HepG2 (cell line): ENCODE measurements at regions not wholly inside any gene's neighbourhood (a gene's known extent, or its start where the extent isn't known, plus 50 kb on each side); places are given as distances from the start of the nearest gene placed in this dataset.

Experiments used
- ATAC-seq: fragments of 200-7000 bp; cut with Tn5 transposase; 3 replicates; pipeline ENCODE4 v1.9.1; 2020; ENCODE audit warnings: mild to moderate bottlenecking, moderate library complexity
- BruUV-seq: library from RNA; stranded (reverse); fragments of 400-500 nt; replicated peaks from 2 replicates; lab custom pipeline; 2021; lab: Mats Ljungman, UMichigan
- CTCF ChIA-PET: fragments of 300-600 bp; formaldehyde crosslinking; extraction: SDS; loops from one replicate; lab custom pipeline; 2021; ENCODE audit warnings: low total read pairs, inconsistent platforms, low intra/inter-chr PET ratio; lab: Yijun Ruan, JAX
- POLR2A ChIA-PET: fragments of 350-600 bp; sonication (Branson Sonifier 250); formaldehyde crosslinking; loops from one replicate; lab custom pipeline; 2020; ENCODE audit warnings: antibody characterized with exemption, inconsistent platforms; lab: Yijun Ruan, JAX
- DNase-seq: peaks from one replicate; pipeline ENCODE4 v3.0.0-alpha.2; 2015; ENCODE audit warnings: low spot score
- FAIRE-seq: peaks from 3 replicates; lab custom pipeline; 2011; peaks lifted over from hg19 to GRCh38; lab: Jason Lieb, UNC
- H2AFZ ChIP-seq: one replicate; pipeline ENCODE4 v1.6.1; 2011; ENCODE audit warnings: low read length, inconsistent platforms
- H3K27ac ChIP-seq: fragments of 300-600 bp; 3 replicates; pipeline ENCODE4 v1.8.0; 2011; ENCODE audit warnings: mixed run types, mild to moderate bottlenecking, mixed read lengths, low read length, inconsistent platforms; ENCODE audit not compliant: insufficient read depth; ENCODE audit errors: extremely low read length
- H3K27me3 ChIP-seq, 2 experiments: fragments of 200-600 bp in 1 of 2; 2 replicates in 1 of 2; 3 replicates in 1 of 2; pipeline versions ENCODE4 v1.6.0 to v1.8.0; 2011; ENCODE audit warnings: low read length in 2 of 2, mild to moderate bottlenecking in 2 of 2, moderate library complexity in 2 of 2, inconsistent platforms in 1 of 2; ENCODE audit not compliant: insufficient read depth in 2 of 2, control insufficient read depth in 1 of 2
- H3K36me3 ChIP-seq, 2 experiments: fragments of 200-600 bp in 1 of 2; replicated peaks in 1 of 2; 2 replicates in 1 of 2; 3 replicates in 1 of 2; pipeline versions ENCODE4 v1.5.1 to v1.8.0; 2011; ENCODE audit warnings: low read length in 2 of 2, inconsistent platforms in 1 of 2; ENCODE audit not compliant: insufficient read depth in 2 of 2, control insufficient read depth in 1 of 2
- H3K4me1 ChIP-seq: 2 replicates; pipeline ENCODE4 v1.5.1; 2012; ENCODE audit warnings: low read length, inconsistent platforms; ENCODE audit not compliant: insufficient read depth
- H3K4me2 ChIP-seq: 2 replicates; pipeline ENCODE4 v1.6.0; 2011; ENCODE audit warnings: low read depth, low read length, inconsistent platforms
- H3K4me3 ChIP-seq, 3 experiments: fragments of 200-600 bp in 1 of 3; sonication (generic), shearing (Covaris generic) in 1 of 3; replicated peaks in 1 of 3; 2 replicates each; pipeline ENCODE4 v1.5.1; 2011 to 2016; ENCODE audit warnings: low read length in 3 of 3, inconsistent platforms in 2 of 3, low read depth in 2 of 3, mild to moderate bottlenecking in 2 of 3, control low read depth in 1 of 3, mixed read lengths in 1 of 3; ENCODE audit not compliant: insufficient read depth in 1 of 3
- H3K79me2 ChIP-seq: one replicate; pipeline ENCODE4 v1.6.1; 2011; ENCODE audit warnings: low read length, inconsistent platforms; ENCODE audit not compliant: insufficient read depth
- H3K9ac ChIP-seq: 2 replicates; pipeline ENCODE4 v1.6.0; 2011; ENCODE audit warnings: mild to moderate bottlenecking, low read depth, low read length, inconsistent platforms; ENCODE audit not compliant: insufficient read depth
- H3K9me3 ChIP-seq: 2 replicates; pipeline ENCODE4 v1.5.1; 2012; ENCODE audit warnings: mild to moderate bottlenecking, low read length
- H4K20me1 ChIP-seq: 2 replicates; pipeline ENCODE4 v1.6.0; 2011; ENCODE audit warnings: inconsistent platforms, mild to moderate bottlenecking, low read length, moderate library complexity; ENCODE audit not compliant: insufficient read depth
- CBFB ChIP-seq: sonication (generic); formaldehyde crosslinking; IDR thresholded peaks from 2 replicates; pipeline ENCODE4 v1.4.0; 2020; ENCODE audit warnings: missing genetic modification reagents
- IKZF4 ChIP-seq: sonication (generic); formaldehyde crosslinking; IDR thresholded peaks from 2 replicates; pipeline ENCODE4 v1.5.1; 2020; ENCODE audit warnings: borderline replicate concordance, mild to moderate bottlenecking, low read depth, missing genetic modification reagents; ENCODE audit errors: not compliant biosample characterization
- NFYB ChIP-seq: sonication (generic); formaldehyde crosslinking; IDR thresholded peaks from 2 replicates; pipeline ENCODE4 v1.4.0; 2020; ENCODE audit warnings: missing genetic modification reagents
- PCBP2 ChIP-seq: fragments of 200-400 bp; formaldehyde crosslinking; optimal IDR thresholded peaks from 2 replicates; pipeline ENCODE3; 2018; ENCODE audit warnings: low read length, low read depth; ENCODE audit not compliant: poor library complexity, severe bottlenecking
- RAD51 ChIP-seq: fragments of 450-650 bp; IDR thresholded peaks from 2 replicates; pipeline ENCODE4 v1.6.1; 2016; ENCODE audit warnings: borderline replicate concordance
- RBFOX2 ChIP-seq: fragments of 200-400 bp; formaldehyde crosslinking; IDR thresholded peaks from 2 replicates; pipeline ENCODE4 v1.6.1; 2017; ENCODE audit warnings: low read depth, mild to moderate bottlenecking, low read length
- SRSF4 ChIP-seq: fragments of 200-400 bp; formaldehyde crosslinking; IDR thresholded peaks from one replicate; pipeline ENCODE4 v1.6.1; 2018; ENCODE audit warnings: mild to moderate bottlenecking, low read depth, low read length, moderate library complexity; ENCODE audit not compliant: poor library complexity, severe bottlenecking
- ZNF546 ChIP-seq: sonication (generic); formaldehyde crosslinking; conservative IDR thresholded peaks from 2 replicates; pipeline ENCODE4 v1.8.1; 2023; ENCODE audit warnings: mild to moderate bottlenecking, missing genetic modification reagents
- ZNF549 ChIP-seq: sonication (generic); formaldehyde crosslinking; IDR thresholded peaks from 2 replicates; pipeline ENCODE4 v1.5.0; 2020; ENCODE audit warnings: missing genetic modification reagents
- ZNF597 ChIP-seq: sonication (generic); formaldehyde crosslinking; IDR thresholded peaks from 2 replicates; pipeline ENCODE4 v1.5.0; 2020; ENCODE audit warnings: missing genetic modification reagents
- ZNF891 ChIP-seq: sonication (generic); formaldehyde crosslinking; IDR thresholded peaks from 2 replicates; pipeline ENCODE4 v1.5.0; 2020; ENCODE audit warnings: mild to moderate bottlenecking, missing genetic modification reagents
- WGBS: methylation state at CpG from one replicate; pipeline ENCODE4 v1.1.6; 2017; ENCODE audit warnings: low lambda C conversion rate; 5-methylcytosine and 5-hydroxymethylcytosine counted together
- in situ Hi-C: cut with HindIII; loops from 2 replicates; pipeline ENCODE4 v1.10.0; 2017; ENCODE audit warnings: low pct_unique_long_range_greater_than_20kb; ENCODE audit not compliant: extremely low pct_ligation_motif_present
- intact Hi-C: fragments of 100-400 bp; cut with micrococcal nuclease; formaldehyde crosslinking; loops from one replicate; pipeline ENCODE4 v1.10.0; 2022; ENCODE audit not compliant: unreplicated experiment
- TF ChIP-seq, protein P1 (sequence below): sonication (generic); formaldehyde crosslinking; IDR thresholded peaks from 2 replicates; pipeline ENCODE4 v1.5.0; 2020; ENCODE audit warnings: missing genetic modification reagents
- TF ChIP-seq, protein P2 (sequence below): sonication (generic); formaldehyde crosslinking; IDR thresholded peaks from 2 replicates; pipeline ENCODE4 v1.4.0; 2020; ENCODE audit warnings: mild to moderate bottlenecking, missing genetic modification reagents, borderline replicate concordance

DNA sequence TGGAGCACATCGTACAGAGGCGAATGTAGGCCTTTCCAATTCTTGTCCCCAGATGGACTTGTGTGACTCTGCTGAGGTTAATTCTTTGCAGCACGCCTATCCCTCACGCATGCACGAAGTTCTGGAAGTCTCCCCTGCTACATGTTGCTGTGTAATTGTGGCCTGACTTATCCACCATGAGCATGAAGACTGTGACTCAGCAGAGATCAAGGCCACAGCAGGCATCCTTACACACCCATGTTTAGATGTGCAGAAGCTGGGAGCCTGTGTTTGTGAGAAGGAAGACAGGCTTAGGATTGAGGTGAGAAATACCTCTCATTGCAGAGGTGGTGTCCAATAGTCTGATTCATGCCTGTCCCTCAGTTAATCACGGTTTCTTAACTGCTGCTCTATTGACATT lies 135.6 kb downstream of the ICE1 start:
- Histone ChIP-seq H3K79me2 (no peaks in the 10 kb centered on the region), H3K9ac (no peak overlapping the region), H3K9me3 (no peaks in the 10 kb centered on the region), H4K20me1 (no peaks in the 10 kb centered on the region), H3K27ac (no peak overlapping the region), H3K4me2 (no peak overlapping the region), H3K27me3 (peaks cover 2 to 3% of the 10 kb centered on the region in 2 experiments; a peak in 2 of 5 replicates), H2AFZ (no peak overlapping the region), H3K4me1 (no peaks in the 10 kb centered on the region), H3K36me3 (no peaks in the 10 kb centered on the region), H3K4me3 (no peak overlapping the region)
- in situ Hi-C loops (no loop called here), intact Hi-C loops (no loop called here)
- no peak for TF ChIP-seq PCBP2
- TF ChIP-seq CBFB (CRISPR knock-in tag): no peak
- TF ChIP-seq NFYB (CRISPR knock-in tag): no peak
- FAIRE-seq (no peak), ATAC-seq (no peak), DNase-seq (no peak)
- BruUV-seq: no TSS peak
- ChIA-PET CTCF (no interaction called here), POLR2A (no interaction called here)
- 41% methylated on average over 6 of the region's 6 CpGs for WGBS

DNA sequence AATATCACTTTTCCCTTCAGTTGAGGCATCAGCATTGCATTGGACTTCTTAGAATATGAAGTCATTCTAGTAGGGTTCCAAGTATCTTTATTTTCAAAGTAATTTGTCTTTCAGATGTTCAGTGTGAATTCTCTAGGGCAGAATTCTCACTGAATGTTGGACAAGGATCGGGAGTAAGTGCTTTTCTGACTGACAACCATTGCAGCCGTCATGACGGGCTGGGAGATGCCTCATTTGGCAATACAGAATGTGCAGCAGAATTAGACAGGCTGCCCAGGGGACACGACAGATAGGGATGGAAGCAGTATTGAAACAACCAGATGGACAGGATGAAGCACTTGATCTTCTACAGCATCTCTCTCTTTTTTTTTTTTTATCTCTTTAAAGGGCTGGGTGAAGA lies 129.0 kb downstream of the ICE1 start:
- Histone ChIP-seq H3K27ac (no peak overlapping the region), H3K36me3 (no peaks in the 10 kb centered on the region), H2AFZ (no peak overlapping the region), H3K4me2 (no peak overlapping the region), H3K27me3 (no peaks in the 10 kb centered on the region; a peak in 1 of 5 replicates), H3K79me2 (no peaks in the 10 kb centered on the region), H3K9ac (no peak overlapping the region), H3K4me3 (no peak overlapping the region), H4K20me1 (no peaks in the 10 kb centered on the region), H3K4me1 (no peaks in the 10 kb centered on the region), H3K9me3 (no peaks in the 10 kb centered on the region)
- in situ Hi-C loops (no loop called here), intact Hi-C loops (no loop called here)
- ChIA-PET POLR2A (no interaction called here), CTCF (no interaction called here)
- WGBS: 23% methylated on average over 4 of the region's 4 CpGs
- no TSS peak for BruUV-seq
- no peak for DNase-seq
- FAIRE-seq: no peak
- ATAC-seq: no peak
- no peak for TF ChIP-seq RBFOX2
- TF ChIP-seq ZNF546 (CRISPR knock-in tag): no peak
- TF ChIP-seq, protein P1, sequence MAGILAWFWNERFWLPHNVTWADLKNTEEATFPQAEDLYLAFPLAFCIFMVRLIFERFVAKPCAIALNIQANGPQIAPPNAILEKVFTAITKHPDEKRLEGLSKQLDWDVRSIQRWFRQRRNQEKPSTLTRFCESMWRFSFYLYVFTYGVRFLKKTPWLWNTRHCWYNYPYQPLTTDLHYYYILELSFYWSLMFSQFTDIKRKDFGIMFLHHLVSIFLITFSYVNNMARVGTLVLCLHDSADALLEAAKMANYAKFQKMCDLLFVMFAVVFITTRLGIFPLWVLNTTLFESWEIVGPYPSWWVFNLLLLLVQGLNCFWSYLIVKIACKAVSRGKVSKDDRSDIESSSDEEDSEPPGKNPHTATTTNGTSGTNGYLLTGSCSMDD (CRISPR knock-in tag): no peak
- no peak for TF ChIP-seq ZNF597 (CRISPR knock-in tag)
- no peak for TF ChIP-seq RAD51
- TF ChIP-seq, protein P2, sequence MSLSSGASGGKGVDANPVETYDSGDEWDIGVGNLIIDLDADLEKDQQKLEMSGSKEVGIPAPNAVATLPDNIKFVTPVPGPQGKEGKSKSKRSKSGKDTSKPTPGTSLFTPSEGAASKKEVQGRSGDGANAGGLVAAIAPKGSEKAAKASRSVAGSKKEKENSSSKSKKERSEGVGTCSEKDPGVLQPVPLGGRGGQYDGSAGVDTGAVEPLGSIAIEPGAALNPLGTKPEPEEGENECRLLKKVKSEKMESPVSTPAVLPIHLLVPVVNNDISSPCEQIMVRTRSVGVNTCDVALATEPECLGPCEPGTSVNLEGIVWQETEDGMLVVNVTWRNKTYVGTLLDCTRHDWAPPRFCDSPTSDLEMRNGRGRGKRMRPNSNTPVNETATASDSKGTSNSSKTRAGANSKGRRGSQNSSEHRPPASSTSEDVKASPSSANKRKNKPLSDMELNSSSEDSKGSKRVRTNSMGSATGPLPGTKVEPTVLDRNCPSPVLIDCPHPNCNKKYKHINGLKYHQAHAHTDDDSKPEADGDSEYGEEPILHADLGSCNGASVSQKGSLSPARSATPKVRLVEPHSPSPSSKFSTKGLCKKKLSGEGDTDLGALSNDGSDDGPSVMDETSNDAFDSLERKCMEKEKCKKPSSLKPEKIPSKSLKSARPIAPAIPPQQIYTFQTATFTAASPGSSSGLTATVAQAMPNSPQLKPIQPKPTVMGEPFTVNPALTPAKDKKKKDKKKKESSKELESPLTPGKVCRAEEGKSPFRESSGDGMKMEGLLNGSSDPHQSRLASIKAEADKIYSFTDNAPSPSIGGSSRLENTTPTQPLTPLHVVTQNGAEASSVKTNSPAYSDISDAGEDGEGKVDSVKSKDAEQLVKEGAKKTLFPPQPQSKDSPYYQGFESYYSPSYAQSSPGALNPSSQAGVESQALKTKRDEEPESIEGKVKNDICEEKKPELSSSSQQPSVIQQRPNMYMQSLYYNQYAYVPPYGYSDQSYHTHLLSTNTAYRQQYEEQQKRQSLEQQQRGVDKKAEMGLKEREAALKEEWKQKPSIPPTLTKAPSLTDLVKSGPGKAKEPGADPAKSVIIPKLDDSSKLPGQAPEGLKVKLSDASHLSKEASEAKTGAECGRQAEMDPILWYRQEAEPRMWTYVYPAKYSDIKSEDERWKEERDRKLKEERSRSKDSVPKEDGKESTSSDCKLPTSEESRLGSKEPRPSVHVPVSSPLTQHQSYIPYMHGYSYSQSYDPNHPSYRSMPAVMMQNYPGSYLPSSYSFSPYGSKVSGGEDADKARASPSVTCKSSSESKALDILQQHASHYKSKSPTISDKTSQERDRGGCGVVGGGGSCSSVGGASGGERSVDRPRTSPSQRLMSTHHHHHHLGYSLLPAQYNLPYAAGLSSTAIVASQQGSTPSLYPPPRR (CRISPR knock-in tag): no peak
- no peak for TF ChIP-seq ZNF891 (CRISPR knock-in tag)
- TF ChIP-seq ZNF549 (CRISPR knock-in tag): no peak
- TF ChIP-seq IKZF4 (CRISPR knock-in tag): no peak
- TF ChIP-seq SRSF4: no peak
